WI38 (cell line): ENCODE measurements at regions not wholly inside any gene's neighbourhood (a gene's known extent, or its start where the extent isn't known, plus 50 kb on each side); places are given as distances from the start of the nearest gene placed in this dataset.

ENCODE experiments used
- H3K4me3 ChIP-seq: 2 replicates; pipeline ENCODE4 v1.5.1; 2011; ENCODE audit warnings: low read depth, mild to moderate bottlenecking, control low read depth, low read length
- CTCF ChIP-seq: IDR thresholded peaks from 2 replicates; pipeline ENCODE4 v1.5.1; 2012; ENCODE audit warnings: low read depth, mild to moderate bottlenecking, control low read depth, low read length

GRCh38 chr19:30225676-30226463 is 146.3 kb upstream of the ZNF536 start:
- no peak for TF ChIP-seq CTCF
- no peak overlapping the region for H3K4me3 ChIP-seq

- H3K4me3 ChIP-seq, result peak overlapping the region; percentile 59
- TF ChIP-seq CTCF, result no peak
These were observed 145.6 kb upstream of the ZNF536 start for GRCh38 chr19:30226464-30227011.

GRCh38 chr19:30227012-30227621 is 145.1 kb upstream of the ZNF536 start:
- no peak for TF ChIP-seq CTCF
- peak overlapping the region; percentile 59 for H3K4me3 ChIP-seq

- H3K4me3 ChIP-seq, result peak overlapping the region; percentile 59
- peak; percentile 12; the same call in 1 of the 2 replicates for TF ChIP-seq CTCF
These were observed 144.5 kb upstream of the ZNF536 start for GRCh38 chr19:30227661-30228112.

GRCh38 chr19:30228113-30228834 is 143.9 kb upstream of the ZNF536 start:
- H3K4me3 ChIP-seq, result peak overlapping the region; percentile 32
- TF ChIP-seq CTCF, result no peak

- TF ChIP-seq CTCF, result no peak
- H3K4me3 ChIP-seq, result peak overlapping the region; percentile 18; the same call in 1 of the 2 replicates
These were observed 143.2 kb upstream of the ZNF536 start for GRCh38 chr19:30228835-30229524.
